ENCODE measurements at regions not wholly inside any gene's neighbourhood (a gene's known extent, or its start where the extent isn't known, plus 50 kb on each side); places are given as distances from the start of the nearest gene placed in this dataset.

- in situ Hi-C loops (cut with HindIII; ENCODE audit: low sequenced_read_pairs), result no loop called here
- no peak for TF ChIP-seq CTCF (IDR thresholded peaks at IDR 0.05; ENCODE audit: low read depth, low read length, missing control alignments)
- no peak overlapping the region for H3K4me3 ChIP-seq (ENCODE audit: low read depth, low read length)
- no peak for DNase-seq (ENCODE audit: low read depth)
Observed at GRCh38 chr6:149162924-149163323, 154.6 kb upstream of the TAB2 start.

- DNase-seq (ENCODE audit: low read depth), result no peak
- in situ Hi-C loops (cut with HindIII; ENCODE audit: low sequenced_read_pairs), result no loop called here
- no peak for TF ChIP-seq CTCF (IDR thresholded peaks at IDR 0.05; ENCODE audit: low read depth, low read length, missing control alignments)
- H3K4me3 ChIP-seq (ENCODE audit: low read depth, low read length), result no peak overlapping the region
Observed at GRCh38 chr6:149164199-149164750, 153.2 kb upstream of the TAB2 start.

- no peak for DNase-seq (ENCODE audit: low read depth)
- no peak for TF ChIP-seq CTCF (IDR thresholded peaks at IDR 0.05; ENCODE audit: low read depth, low read length, missing control alignments)
- H3K4me3 ChIP-seq (ENCODE audit: low read depth, low read length), result no peak overlapping the region
- in situ Hi-C loops (cut with HindIII; ENCODE audit: low sequenced_read_pairs), result no loop called here
Observed at GRCh38 chr6:149166336-149166735, 151.2 kb upstream of the TAB2 start.

GRCh38 chr6:149166747-149167146 is 150.8 kb upstream of the TAB2 start:
- in situ Hi-C loops (cut with HindIII; ENCODE audit: low sequenced_read_pairs), result no loop called here
- DNase-seq (ENCODE audit: low read depth), result peak; percentile 41
- TF ChIP-seq CTCF (IDR thresholded peaks at IDR 0.05; ENCODE audit: low read depth, low read length, missing control alignments), result no peak
- H3K4me3 ChIP-seq (ENCODE audit: low read depth, low read length), result no peak overlapping the region

GRCh38 chr6:149168968-149169367 is 148.5 kb upstream of the TAB2 start:
- TF ChIP-seq CTCF (IDR thresholded peaks at IDR 0.05; ENCODE audit: low read depth, low read length, missing control alignments), result no peak
- no peak overlapping the region for H3K4me3 ChIP-seq (ENCODE audit: low read depth, low read length)
- in situ Hi-C loops (cut with HindIII; ENCODE audit: low sequenced_read_pairs), result no loop called here
- no peak for DNase-seq (ENCODE audit: low read depth)

- in situ Hi-C loops (cut with HindIII; ENCODE audit: low sequenced_read_pairs), result no loop called here
- no peak overlapping the region for H3K4me3 ChIP-seq (ENCODE audit: low read depth, low read length)
- TF ChIP-seq CTCF (IDR thresholded peaks at IDR 0.05; ENCODE audit: low read depth, low read length, missing control alignments), result no peak
- DNase-seq (ENCODE audit: low read depth), result no peak
Observed at GRCh38 chr6:149169761-149170511, 147.6 kb upstream of the TAB2 start.
